Right cardiac atrium (tissue), 5 donors: ENCODE measurements at regions not wholly inside any gene's neighbourhood (a gene's known extent, or its start where the extent isn't known, plus 50 kb on each side); places are given as distances from the start of the nearest gene placed in this dataset.
A peak's percentile ranks its signal among the peaks of the same experiment; 100 is the strongest.

Source experiments
- ATAC-seq, 2 donors: fragments of 200-7000 bp; cut with Tn5 transposase; one replicate each; pipeline versions ENCODE4 v1.8.0 to v1.9.1; 2020; ENCODE audit warnings: moderate library complexity in 2 of 2, mild to moderate bottlenecking in 1 of 2
- DNase-seq, 3 donors: peaks; one replicate each; pipeline ENCODE4 v3.0.0-alpha.2; 2020
- H3K27ac ChIP-seq: one replicate; pipeline ENCODE4 v1.5.1; 2013; ENCODE audit warnings: mild to moderate bottlenecking, low read length, control low read depth, moderate library complexity
- H3K27me3 ChIP-seq: one replicate; pipeline ENCODE4 v1.6.1; 2013; ENCODE audit not compliant: control insufficient read depth, insufficient read depth
- H3K4me1 ChIP-seq: one replicate; pipeline ENCODE4 v1.6.1; 2013; ENCODE audit warnings: low read length; ENCODE audit not compliant: control insufficient read depth, insufficient read depth
- H3K4me3 ChIP-seq: one replicate; pipeline ENCODE4 v1.5.1; 2013; ENCODE audit warnings: low read length, control low read depth
- H3K9me3 ChIP-seq: one replicate; pipeline ENCODE4 v1.6.1; 2013; ENCODE audit warnings: low read length; ENCODE audit not compliant: control insufficient read depth
- WGBS: extraction: QIAGEN DNeasy Blood & Tissue Kit; methylation state at CpG from one replicate; pipeline ENCODE4 v1.1.7; 2013; 5-methylcytosine and 5-hydroxymethylcytosine counted together
- intact Hi-C, 4 donors: fragments of 100-400 bp; cut with DNase I; formaldehyde crosslinking; loops; one replicate each; pipeline versions ENCODE4 v1.11.0 to v1.14.0; 2022 to 2023
- donor health status: healthy with polysubstance abuse.
- donor health status: DM: no; HTN: yes; CAD: no.
- donor health status: DM: no; HTN: no; CAD: no.
- donor health status: DM: no; HTN: yes; CAD: no; lungs with severe emphysema.
- donor health status: DM: yes; HTN: yes; CAD: no.

- no peaks in the 10 kb centered on the region for H3K9me3 ChIP-seq
- no peak overlapping the region for H3K4me3 ChIP-seq
- no peak overlapping the region for H3K27ac ChIP-seq
- H3K4me1 ChIP-seq = no peaks in the 10 kb centered on the region
- H3K27me3 ChIP-seq = peaks cover 5% of the 10 kb centered on the region
- peak in 1 of 3 donors; percentile 51 for DNase-seq
- WGBS = 11% methylated on average over 42 of the region's 42 CpGs
- intact Hi-C loops = no loop called here
- no peak for ATAC-seq
Measured at GRCh38 chr9:89234205-89235067, 55.8 kb upstream of the SHC3 start.

- no peak for ATAC-seq
- intact Hi-C loops = no loop called here
- 62% methylated on average over 6 of the region's 6 CpGs for WGBS
Measured at GRCh38 chr9:89236955-89237573, 58.4 kb upstream of the SHC3 start.

GRCh38 chr9:89238424-89238823, 59.8 kb upstream of the SHC3 start:
- Histone ChIP-seq H3K4me3 (no peak overlapping the region), H3K27ac (no peak overlapping the region), H3K9me3 (no peaks in the 10 kb centered on the region), H3K27me3 (peaks cover 5% of the 10 kb centered on the region), H3K4me1 (no peaks in the 10 kb centered on the region)
- intact Hi-C loops = no loop called here
- WGBS = 89% methylated on average over 3 of the region's 3 CpGs
- DNase-seq = no peak
- ATAC-seq = no peak

More at GRCh38 chr9:89236955-89237573, 58.4 kb upstream of the SHC3 start:
- Histone ChIP-seq H3K4me3 (no peak overlapping the region), H3K27me3 (peaks cover 5% of the 10 kb centered on the region), H3K27ac (no peak overlapping the region), H3K9me3 (no peaks in the 10 kb centered on the region), H3K4me1 (no peaks in the 10 kb centered on the region)
- no peak for DNase-seq

- no peak for ATAC-seq
- no peaks in the 10 kb centered on the region for H3K9me3 ChIP-seq
- H3K27me3 ChIP-seq = no peaks in the 10 kb centered on the region
- 81% methylated on average over 8 of the region's 8 CpGs for WGBS
- H3K27ac ChIP-seq = no peak overlapping the region
- H3K4me1 ChIP-seq = no peaks in the 10 kb centered on the region
- no peak overlapping the region for H3K4me3 ChIP-seq
- intact Hi-C loops = no loop called here
- no peak for DNase-seq
Measured at GRCh38 chr9:89243296-89244061, 64.9 kb upstream of the SHC3 start.

GRCh38 chr9:89246840-89247239, 64.2 kb upstream of the CKS2 start:
- no peak for DNase-seq
- intact Hi-C loops = no loop called here
- ATAC-seq = no peak
- Histone ChIP-seq H3K4me3 (no peak overlapping the region), H3K27ac (no peak overlapping the region), H3K9me3 (no peaks in the 10 kb centered on the region), H3K4me1 (no peaks in the 10 kb centered on the region), H3K27me3 (no peaks in the 10 kb centered on the region)
- WGBS = 86% methylated on average over 5 of the region's 5 CpGs

- Histone ChIP-seq H3K27me3 (no peaks in the 10 kb centered on the region), H3K4me3 (no peak overlapping the region), H3K9me3 (no peaks in the 10 kb centered on the region), H3K4me1 (no peaks in the 10 kb centered on the region), H3K27ac (no peak overlapping the region)
- DNase-seq (no peak), ATAC-seq (no peak)
- 69% methylated on average over 4 of the region's 4 CpGs for WGBS
- intact Hi-C loops = no loop called here
Measured at GRCh38 chr9:89247431-89248353, 63.3 kb upstream of the CKS2 start.

GRCh38 chr9:89249001-89249400, 62.0 kb upstream of the CKS2 start:
- 89% methylated on average over 3 of the region's 3 CpGs for WGBS
- DNase-seq (no peak), ATAC-seq (no peak)
- no peaks in the 10 kb centered on the region for H3K9me3 ChIP-seq
- H3K4me3 ChIP-seq = no peak overlapping the region
- no peak overlapping the region for H3K27ac ChIP-seq
- no peaks in the 10 kb centered on the region for H3K4me1 ChIP-seq
- intact Hi-C loops = no loop called here
- H3K27me3 ChIP-seq = no peaks in the 10 kb centered on the region

GRCh38 chr9:89252651-89253267, 58.2 kb upstream of the CKS2 start:
- H3K9me3 ChIP-seq = no peaks in the 10 kb centered on the region
- 75% methylated on average over 8 of the region's 8 CpGs for WGBS
- no peaks in the 10 kb centered on the region for H3K27me3 ChIP-seq
- DNase-seq = no peak
- no peaks in the 10 kb centered on the region for H3K4me1 ChIP-seq
- intact Hi-C loops = no loop called here
- H3K4me3 ChIP-seq = no peak overlapping the region
- H3K27ac ChIP-seq = no peak overlapping the region
- no peak for ATAC-seq

GRCh38 chr9:89254058-89254772, 56.8 kb upstream of the CKS2 start:
- ATAC-seq (no peak), DNase-seq (no peak)
- no peak overlapping the region for H3K4me3 ChIP-seq
- no peaks in the 10 kb centered on the region for H3K27me3 ChIP-seq
- 87% methylated on average over 14 of the region's 14 CpGs for WGBS
- H3K27ac ChIP-seq = no peak overlapping the region
- intact Hi-C loops = no loop called here
- no peaks in the 10 kb centered on the region for H3K4me1 ChIP-seq
- H3K9me3 ChIP-seq = no peaks in the 10 kb centered on the region

GRCh38 chr9:89254773-89255125, 56.2 kb upstream of the CKS2 start:
- ATAC-seq (no peak), DNase-seq (peak in 1 of 3 donors; percentile 32)
- intact Hi-C loops = no loop called here
- Histone ChIP-seq H3K4me3 (no peak overlapping the region), H3K27me3 (no peaks in the 10 kb centered on the region), H3K27ac (no peak overlapping the region), H3K4me1 (no peaks in the 10 kb centered on the region), H3K9me3 (no peaks in the 10 kb centered on the region)
- 77% methylated on average over 8 of the region's 8 CpGs for WGBS
